Left lung (tissue), 4 donors: ENCODE measurements at regions not wholly inside any gene's neighbourhood (a gene's known extent, or its start where the extent isn't known, plus 50 kb on each side); places are given as distances from the start of the nearest gene placed in this dataset.

Experiments used
- ATAC-seq: fragments of 200-7000 bp; cut with Tn5 transposase; one replicate; pipeline ENCODE4 v1.9.1; 2020; ENCODE audit warnings: moderate library complexity
- DNase-seq, 4 donors: peaks; one replicate each; pipeline ENCODE4 v3.0.0-alpha.2; 2013 to 2020
- H3K27ac ChIP-seq, 2 donors: fragments of 200-600 bp; sonication (generic) in 1 of 2; one replicate each; pipeline versions ENCODE4 v1.5.0 to v1.8.0; 2020 to 2021
- H3K27me3 ChIP-seq, 2 donors: fragments of 200-600 bp; sonication (generic) in 1 of 2; one replicate each; pipeline versions ENCODE4 v1.5.0 to v1.8.0; 2020 to 2021
- H3K36me3 ChIP-seq, 2 donors: fragments of 200-600 bp; sonication (generic) in 1 of 2; one replicate each; pipeline versions ENCODE4 v1.5.0 to v1.8.0; 2020 to 2021
- H3K4me1 ChIP-seq, 2 donors: fragments of 200-600 bp; one replicate each; pipeline ENCODE4 v1.8.0; 2021
- H3K4me3 ChIP-seq, 2 donors: fragments of 200-600 bp; sonication (generic) in 1 of 2; one replicate each; pipeline versions ENCODE4 v1.5.0 to v1.8.0; 2020 to 2021; ENCODE audit warnings: mild to moderate bottlenecking in 1 of 2
- H3K9me3 ChIP-seq, 2 donors: fragments of 200-600 bp; sonication (generic) in 1 of 2; one replicate each; pipeline versions ENCODE4 v1.5.0 to v1.8.0; 2020 to 2021
- CTCF ChIP-seq, 2 donors: fragments of 200-600 bp; sonication (generic) in 1 of 2; IDR thresholded peaks; one replicate each; pipeline versions ENCODE4 v1.5.0 to v1.8.0; 2021; ENCODE audit warnings: antibody characterized with exemption in 2 of 2
- intact Hi-C, 2 donors: fragments of 100-400 bp; cut with DNase I; formaldehyde crosslinking; loops; one replicate each; pipeline versions ENCODE4 v1.11.2 to v1.14.2; 2022
- donor health status: DM: no; HTN: yes; CAD: no.
- donor health status: DM: no; HTN: no; CAD: no.

GRCh38 chr2:120437604-120438000 is 91.7 kb downstream of the INHBB start:
- no peak for ATAC-seq
- no peak overlapping the region for H3K27ac ChIP-seq
- no peak for TF ChIP-seq CTCF (IDR thresholded peaks at IDR 0.05)
- no peaks in the 10 kb centered on the region for H3K9me3 ChIP-seq
- H3K4me1 ChIP-seq = peaks cover 3 to 10% of the 10 kb centered on the region in 2 donors
- H3K4me3 ChIP-seq = no peak overlapping the region
- H3K27me3 ChIP-seq = peaks cover 10 to 37% of the 10 kb centered on the region in 2 donors
- DNase-seq = no peak
- no peaks in the 10 kb centered on the region for H3K36me3 ChIP-seq
- intact Hi-C loops = no loop called here

GRCh38 chr2:120438301-120439066 is 92.5 kb downstream of the INHBB start:
- H3K27me3 ChIP-seq = peaks cover 18 to 46% of the 10 kb centered on the region in 2 donors
- intact Hi-C loops = no loop called here
- ATAC-seq = no peak

GRCh38 chr2:120439067-120439368 is 93.1 kb downstream of the INHBB start:
- Histone ChIP-seq H3K9me3 (no peaks in the 10 kb centered on the region), H3K4me3 (no peak overlapping the region), H3K27me3 (peaks cover 18 to 52% of the 10 kb centered on the region in 2 donors), H3K4me1 (peaks cover 3 to 11% of the 10 kb centered on the region in 2 donors), H3K36me3 (no peaks in the 10 kb centered on the region), H3K27ac (no peak overlapping the region)
- no peak for DNase-seq
- no peak for ATAC-seq
- intact Hi-C loops = no loop called here
- TF ChIP-seq CTCF (IDR thresholded peaks at IDR 0.05) = no peak

More at GRCh38 chr2:120438301-120439066, 92.5 kb downstream of the INHBB start:
- DNase-seq = no peak
- Histone ChIP-seq H3K9me3 (no peaks in the 10 kb centered on the region), H3K27ac (no peak overlapping the region), H3K36me3 (no peaks in the 10 kb centered on the region), H3K4me1 (peaks cover 3 to 11% of the 10 kb centered on the region in 2 donors), H3K4me3 (no peak overlapping the region)
- TF ChIP-seq CTCF (IDR thresholded peaks at IDR 0.05) = no peak

- H3K27me3 ChIP-seq = peaks cover 18 to 59% of the 10 kb centered on the region in 2 donors
- no peaks in the 10 kb centered on the region for H3K9me3 ChIP-seq
- no peak overlapping the region for H3K27ac ChIP-seq
- DNase-seq (no peak), ATAC-seq (no peak)
- H3K4me1 ChIP-seq = peaks cover 3 to 11% of the 10 kb centered on the region in 2 donors
- no peaks in the 10 kb centered on the region for H3K36me3 ChIP-seq
- intact Hi-C loops = no loop called here
- TF ChIP-seq CTCF (IDR thresholded peaks at IDR 0.05) = no peak
- no peak overlapping the region for H3K4me3 ChIP-seq
These were observed 93.9 kb downstream of the INHBB start for GRCh38 chr2:120439637-120440384.
